GM21447 (cell line): ENCODE measurements at regions not wholly inside any gene's neighbourhood (a gene's known extent, or its start where the extent isn't known, plus 50 kb on each side); places are given as distances from the start of the nearest gene placed in this dataset.

Source experiments
- ATAC-seq: cut with Tn5 transposase; IDR thresholded peaks from one replicate; pipeline ENCODE4 v1.9.1; 2021; ENCODE audit not compliant: unreplicated experiment

DNA sequence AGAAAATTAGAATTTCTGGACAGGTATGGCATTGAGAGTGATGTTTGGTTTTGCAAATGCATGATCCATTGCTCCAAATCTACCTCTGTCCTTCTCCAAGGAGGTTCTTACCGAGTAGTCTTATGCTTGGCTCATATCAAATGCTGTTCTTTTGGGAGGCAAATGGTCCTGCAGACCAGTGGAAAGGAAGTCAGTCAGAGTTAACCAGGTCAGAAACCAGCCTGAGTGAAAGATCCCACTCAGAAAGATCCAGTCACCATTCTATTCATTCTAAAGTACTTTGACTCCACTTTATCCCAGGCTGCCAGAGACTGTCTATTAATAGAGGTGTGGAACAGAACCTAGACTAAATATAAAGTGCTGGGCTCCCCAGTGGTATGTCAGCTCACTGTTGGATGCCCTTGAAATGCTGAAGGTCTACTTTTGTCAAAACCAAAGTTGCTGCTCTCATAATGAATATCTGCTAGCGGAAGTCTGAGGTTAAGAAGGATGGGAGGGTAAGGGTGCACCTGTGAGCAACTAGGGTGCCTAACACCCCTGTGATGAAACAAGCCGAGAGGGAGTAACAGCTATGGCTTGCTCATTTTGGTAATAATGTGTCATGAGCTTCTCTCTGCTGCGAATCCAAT, 302.2 kb downstream of the ZNF608 start:
- peak; percentile 100 for ATAC-seq

DNA sequence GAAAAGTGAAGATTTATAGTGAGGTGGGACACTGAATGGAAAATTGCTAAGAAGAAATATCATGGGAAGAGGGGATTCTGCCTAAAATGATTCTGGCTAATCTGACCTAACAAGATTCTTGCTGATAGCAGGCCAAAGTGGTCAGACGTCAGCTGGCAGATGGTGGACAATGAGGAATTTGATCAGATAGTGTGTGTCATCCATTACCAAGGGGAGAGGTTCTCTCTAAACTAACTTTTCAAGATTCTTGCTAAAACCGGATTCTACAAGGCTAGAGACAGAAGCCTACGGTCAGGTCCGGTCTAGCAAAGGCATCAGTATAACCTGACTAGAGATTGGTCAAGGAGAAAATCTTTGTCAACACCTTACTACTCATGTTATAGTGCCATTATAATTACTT, 306.0 kb downstream of the ZNF608 start:
- no peak for ATAC-seq

DNA sequence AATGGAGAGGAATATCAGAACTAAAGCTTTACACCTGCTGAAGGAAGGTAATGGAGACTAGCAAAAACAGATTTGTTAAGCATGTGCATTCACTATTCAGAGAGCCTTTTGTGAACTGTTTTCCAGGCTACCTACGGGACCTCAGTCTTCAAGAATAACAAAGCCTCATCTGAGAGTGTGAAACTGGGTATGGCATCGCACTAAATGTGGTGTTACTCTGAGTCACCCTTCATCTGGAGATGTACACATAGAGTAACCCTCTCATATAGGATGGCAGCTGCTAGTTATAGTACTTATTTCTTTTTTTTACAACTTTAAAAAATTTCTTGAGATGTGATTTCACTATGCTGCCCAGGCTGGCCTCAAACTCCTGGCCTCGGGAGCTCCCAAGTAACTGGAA, 306.8 kb downstream of the ZNF608 start:
- ATAC-seq = no peak

DNA sequence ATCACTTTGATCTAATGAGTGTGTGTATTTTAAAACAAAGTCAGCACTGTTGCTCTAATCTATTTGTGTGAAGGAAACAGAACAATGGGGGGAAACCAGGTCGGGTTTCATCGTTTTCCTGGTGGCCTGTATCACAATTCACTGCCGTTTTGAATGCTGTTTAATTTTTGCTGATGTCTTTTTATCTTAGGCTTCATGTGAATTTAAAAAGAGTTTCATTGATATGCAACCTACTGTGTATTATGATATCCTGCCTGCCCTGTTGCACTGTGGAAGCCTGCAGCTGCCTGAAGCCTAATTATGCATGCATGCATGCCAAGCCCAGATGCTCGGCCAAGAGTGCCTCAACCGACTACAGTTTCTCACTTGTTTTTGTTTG, 307.5 kb downstream of the ZNF608 start:
- ATAC-seq = no peak

DNA sequence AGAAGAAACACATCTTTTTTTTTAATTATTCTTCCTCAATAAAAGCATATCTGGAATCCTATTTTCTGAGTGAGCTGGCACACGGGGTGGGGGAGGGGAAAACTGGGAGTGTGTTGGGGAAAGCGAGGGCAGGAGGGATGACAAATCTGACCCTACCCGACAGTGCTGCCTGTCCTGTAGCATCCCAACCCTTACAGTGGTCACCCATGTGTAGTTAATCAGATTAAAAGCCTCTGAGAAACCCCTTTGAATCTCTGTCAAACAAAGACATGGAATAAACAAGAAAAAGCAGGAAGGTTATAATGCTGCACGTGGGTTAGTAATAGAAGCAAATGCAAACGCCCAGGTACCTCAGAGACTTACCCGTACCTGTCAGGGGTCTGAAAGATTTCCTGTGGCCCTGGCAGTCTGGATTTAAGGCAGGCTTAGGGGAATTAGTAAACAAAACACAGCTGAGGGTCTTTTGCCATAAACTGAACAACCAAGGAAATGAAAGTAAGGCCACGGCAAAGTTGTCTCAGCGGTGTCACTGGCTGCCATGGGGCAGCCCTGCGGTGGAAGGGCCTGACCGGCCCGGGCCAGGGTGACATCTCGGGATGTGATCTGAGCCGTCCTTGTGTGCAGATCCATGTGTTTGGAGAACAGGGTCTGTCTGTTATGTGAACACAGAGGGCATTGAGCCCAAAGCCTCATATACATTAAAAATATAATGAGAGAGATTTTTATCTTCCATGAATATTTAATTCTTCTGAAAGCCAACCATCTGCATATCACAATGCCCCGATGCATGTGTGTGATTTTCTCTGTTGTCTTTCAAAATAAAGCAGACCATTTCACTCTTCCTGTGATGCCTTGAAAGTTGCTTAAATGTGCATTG, 308.2 kb downstream of the ZNF608 start:
- ATAC-seq = no peak

DNA sequence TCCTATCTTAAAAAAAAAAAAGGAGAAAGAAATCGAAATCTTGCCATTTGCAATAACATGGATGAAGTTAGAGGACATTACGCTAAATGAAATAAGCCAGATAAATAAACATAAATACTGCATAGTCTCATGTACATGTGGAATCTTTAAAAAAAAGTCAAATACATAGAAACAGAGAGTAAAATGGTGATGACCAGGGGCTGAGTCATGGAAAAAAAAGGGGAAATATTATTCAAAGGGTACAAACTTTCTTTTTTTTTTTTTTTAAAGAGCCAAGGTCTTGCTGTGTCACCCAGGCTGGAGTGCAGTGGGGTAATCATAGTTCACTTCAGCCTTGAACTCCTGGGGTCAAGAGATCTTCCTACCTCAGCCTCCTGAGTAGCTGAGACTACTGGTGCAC, 310.1 kb downstream of the ZNF608 start:
- no peak for ATAC-seq

DNA sequence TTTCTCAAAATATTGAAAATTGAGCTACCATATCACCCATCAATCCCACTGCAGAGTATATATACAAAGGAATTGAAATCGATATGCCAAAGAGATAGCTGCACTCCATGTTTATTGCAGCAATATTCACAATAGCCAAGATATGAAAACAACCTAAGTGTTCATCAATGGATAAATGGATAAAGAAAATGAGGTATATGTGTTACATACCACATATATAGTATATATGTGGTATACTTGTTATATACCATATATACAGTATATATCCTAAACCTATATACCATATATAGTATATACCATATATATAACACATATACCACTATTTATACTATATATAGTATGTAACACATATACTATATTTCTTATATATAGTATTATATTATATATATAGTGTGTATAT, 313.3 kb downstream of the ZNF608 start:
- ATAC-seq = no peak

DNA sequence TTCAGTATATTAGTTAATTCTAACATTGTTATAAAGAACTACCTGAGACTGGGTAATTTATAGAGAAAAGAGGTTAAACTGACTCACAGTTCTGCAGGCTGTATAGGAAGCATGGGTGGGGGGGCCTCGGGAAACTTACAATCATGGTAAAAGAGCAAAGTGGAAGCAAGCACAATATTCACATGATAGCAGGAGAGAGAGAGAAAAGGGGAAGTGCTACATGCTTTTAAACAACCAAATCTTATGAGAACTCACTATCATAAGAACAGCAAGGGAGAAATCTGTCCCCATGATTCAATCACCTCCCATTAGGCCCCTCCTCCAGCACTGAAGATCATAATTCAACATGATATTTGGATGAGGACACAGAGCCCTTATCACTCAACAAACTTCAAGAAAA, 324.9 kb downstream of the ZNF608 start:
- no peak for ATAC-seq

DNA sequence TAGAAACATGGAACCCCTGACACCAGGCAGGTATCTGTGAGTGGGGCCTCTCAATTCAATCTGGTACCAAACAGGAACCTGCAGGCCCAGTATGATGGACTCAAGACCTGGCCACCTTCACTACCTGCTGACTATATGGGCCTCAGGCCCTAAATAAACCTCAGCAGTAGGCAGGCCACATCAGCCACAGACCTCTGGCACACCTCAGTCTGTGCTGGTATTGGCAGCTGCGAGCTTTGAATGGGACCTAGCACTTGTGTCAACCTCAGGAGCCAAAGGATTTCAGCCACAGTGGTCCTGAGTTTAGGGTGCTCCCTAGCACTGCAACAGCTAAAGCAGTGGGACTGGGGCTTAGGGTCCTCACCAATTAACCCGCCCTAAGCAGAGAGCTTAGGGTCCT, 325.5 kb downstream of the ZNF608 start:
- no peak for ATAC-seq

DNA sequence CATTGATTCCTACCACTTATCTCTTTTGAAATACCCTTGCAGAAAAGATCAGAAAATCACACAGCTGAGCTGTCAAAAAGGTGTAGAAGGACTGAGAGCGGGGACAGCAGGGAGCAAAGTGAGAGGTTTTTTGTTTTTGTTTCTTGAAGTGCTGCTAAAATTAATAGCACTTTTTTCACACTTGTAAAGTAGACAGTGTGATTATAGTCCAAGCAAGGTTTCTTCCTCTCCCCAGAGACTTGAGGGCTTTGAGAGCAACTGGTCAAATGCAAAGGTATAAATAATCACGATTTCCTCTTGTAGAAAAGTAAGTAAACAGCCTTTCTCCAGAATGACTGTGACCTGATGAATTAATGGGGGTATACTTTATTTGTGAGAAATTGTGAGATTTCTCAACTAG, 326.9 kb downstream of the ZNF608 start:
- ATAC-seq = peak; percentile 61

DNA sequence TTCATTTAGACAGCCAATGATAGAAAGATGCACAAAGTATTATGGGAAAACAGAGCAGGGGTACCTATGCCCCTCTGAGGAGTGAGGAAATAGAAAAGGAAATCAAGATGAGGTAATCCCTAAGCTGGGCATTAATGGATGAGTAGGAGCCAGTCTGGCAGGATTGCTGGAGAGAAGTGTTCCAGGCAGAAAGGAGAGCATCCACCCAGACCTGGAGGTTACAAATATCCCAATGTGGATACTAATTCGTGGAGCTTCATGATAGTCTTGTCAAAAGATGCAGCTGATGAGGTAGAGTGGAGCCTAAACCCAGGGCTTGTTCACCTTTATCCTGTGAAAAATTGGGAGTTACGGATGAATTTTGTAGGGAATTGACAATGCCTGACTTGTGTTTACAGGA, 328.0 kb downstream of the ZNF608 start:
- ATAC-seq = no peak

DNA sequence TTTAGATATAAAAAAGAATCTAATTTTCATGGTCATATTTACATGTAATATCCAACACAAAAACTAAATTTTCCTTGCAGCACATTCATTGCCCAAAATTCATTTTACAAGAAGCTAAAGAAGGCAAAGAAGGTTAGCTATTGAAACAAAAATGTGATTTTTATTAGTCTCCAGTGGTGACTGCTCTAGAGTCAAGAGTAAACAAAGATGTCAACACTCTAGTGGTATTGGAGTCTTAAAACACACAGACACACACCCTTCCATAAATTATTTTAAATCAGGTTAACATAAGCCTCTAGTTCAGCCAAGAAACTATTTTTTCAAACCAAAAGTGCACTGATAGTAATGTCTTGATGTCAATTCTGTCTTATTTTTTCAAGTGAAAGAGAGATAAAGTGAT, 329.2 kb downstream of the ZNF608 start:
- no peak for ATAC-seq

DNA sequence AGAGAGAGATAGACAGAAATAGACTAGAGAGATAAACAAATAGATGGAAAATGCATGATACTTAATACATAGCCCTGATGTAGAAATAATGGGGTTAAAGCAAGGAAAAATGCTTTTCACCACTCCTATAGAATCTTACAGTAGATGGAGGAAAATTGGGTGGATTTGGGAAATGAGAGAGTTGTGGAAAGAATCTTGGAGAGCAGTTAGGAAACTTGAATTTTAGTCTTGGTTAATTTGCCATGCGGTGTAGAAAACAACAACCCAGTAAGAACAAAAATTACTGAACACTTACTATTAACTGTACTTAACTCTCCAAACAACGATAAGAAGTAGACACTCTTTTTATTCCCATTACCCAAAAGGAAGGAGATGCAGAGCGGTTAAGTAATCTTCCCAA, 329.8 kb downstream of the ZNF608 start:
- no peak for ATAC-seq

DNA sequence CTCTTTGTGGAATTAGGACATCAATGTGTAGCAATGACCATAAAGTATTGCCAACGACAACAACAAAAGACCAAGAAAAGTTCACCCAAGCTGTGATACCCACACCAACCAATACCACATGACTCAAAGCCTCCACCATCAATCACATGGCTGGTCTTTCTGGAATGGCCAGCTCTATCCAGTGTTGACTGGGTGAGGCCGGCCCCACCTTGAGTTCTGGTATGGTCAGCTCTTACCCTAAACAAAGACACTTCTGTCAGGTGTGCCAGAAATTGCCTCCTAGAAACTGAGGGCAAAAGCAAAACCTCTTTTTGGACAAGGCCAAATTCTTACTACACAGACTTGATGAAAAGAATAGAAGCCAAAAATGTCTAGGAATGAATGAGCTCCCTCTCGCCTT, 331.5 kb downstream of the ZNF608 start:
- no peak for ATAC-seq

DNA sequence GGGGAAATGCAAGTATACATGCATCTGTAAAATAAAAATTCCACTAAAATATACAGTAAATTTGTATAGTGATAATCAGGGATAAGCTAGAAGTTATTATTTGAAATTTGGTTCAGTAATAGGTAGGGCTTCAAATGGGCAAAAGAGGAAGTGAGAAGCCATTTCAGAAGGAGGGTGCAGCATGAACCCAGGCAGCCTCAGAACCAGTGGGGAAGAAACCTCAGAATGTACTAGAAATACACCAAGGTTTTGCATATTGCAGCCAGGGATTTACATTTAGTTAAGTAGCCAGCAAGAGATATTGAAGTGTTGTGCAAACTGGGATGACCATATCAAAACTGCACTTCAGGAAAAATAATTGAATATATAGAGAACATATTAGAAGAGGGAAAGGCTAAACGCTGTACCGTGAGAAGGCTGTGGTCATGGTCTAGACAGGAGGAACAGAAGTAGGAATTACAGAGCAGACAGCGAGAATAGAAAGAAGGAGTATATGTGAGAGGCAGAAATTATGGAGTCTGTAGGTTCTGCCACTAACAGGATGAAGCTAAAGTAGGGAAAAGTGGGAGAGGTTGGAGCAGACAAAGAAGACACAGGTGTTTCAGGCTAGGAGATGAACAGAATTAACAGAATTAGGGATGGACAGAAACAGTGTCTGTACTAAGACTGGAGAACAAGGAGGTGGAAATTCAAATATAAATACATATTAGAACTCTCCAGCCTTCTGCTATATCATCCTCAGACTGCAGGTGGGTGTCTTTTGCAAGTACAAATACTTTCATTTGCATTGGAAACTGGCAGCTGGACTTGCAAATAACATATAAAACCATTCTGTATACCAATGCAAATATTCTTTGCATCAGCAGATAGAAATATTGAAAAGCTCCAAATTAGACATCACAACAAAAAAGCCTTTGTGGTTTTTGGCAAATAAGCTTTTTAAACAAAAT, 335.6 kb downstream of the ZNF608 start:
- ATAC-seq = peak; percentile 92

DNA sequence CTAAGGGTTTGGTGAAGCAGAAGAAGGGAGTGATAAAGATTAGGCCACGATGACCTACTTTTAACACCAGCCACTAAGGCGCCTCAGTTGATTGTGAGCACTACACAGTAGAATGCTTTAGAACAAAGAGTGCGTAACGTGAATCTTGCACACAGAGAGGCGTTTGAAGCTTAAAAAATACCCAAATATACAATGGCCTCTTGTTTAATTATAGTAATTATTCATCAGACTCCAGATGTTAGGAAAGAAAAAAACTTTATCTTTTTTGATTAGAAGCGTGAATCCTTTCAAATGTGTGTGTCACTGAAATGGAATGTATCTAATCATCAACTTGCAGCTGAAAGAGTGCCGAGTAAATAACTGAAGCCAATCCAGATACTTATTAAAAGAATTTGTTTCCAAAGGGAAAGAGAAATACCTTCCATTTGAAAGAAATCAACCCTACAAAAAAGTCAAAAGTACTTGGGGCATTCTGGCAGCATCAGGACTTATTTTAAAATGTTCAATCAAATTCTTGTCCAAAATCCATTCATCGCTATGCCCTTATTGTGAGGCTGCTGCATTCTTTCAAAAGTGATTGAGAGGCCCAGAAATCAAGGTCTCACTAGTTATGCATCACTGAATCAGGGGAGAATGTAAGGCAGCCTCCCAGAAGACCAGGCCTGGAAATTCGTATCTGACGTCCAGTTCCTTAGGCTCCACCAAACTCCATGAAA, 337.5 kb downstream of the ZNF608 start:
- no peak for ATAC-seq

DNA sequence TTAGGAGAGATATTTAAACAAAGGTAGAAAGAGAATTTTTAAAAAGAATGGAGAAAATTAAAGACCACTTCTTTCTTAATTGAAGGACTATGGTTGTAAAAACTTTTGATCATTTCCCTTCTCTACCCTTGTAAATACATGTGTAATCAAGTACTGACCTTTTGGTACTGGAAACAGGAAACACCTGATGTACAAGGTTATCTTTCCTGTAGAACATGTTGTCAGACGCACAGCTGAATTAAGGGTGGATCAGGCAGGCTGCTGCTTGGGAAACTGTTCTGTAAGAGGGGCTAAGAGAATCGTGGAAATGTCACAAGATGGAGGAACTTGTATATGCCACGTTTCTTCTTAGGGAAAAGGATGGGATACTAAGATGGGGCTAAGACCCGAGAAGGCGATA, 341.6 kb downstream of the ZNF608 start:
- ATAC-seq = no peak

DNA sequence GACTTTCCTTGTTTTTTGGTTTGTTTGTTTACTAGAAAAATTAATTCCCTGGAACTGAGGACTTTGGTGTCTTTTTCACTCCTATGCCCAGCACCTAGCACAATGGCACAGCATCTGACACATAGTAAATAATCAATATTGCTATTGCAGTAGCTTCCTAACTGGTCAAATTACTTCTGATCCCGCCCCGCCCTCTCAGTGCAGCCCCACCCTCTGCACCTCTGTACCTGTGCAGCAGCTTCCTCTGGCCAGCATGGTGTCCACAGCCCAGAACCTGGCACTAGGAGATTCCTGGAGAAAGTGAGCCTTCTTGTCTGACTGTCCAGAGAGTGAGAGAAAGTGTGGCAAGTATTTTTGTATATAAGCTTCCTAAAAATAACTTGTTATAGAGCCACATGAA, 343.2 kb downstream of the ZNF608 start:
- ATAC-seq = no peak

DNA sequence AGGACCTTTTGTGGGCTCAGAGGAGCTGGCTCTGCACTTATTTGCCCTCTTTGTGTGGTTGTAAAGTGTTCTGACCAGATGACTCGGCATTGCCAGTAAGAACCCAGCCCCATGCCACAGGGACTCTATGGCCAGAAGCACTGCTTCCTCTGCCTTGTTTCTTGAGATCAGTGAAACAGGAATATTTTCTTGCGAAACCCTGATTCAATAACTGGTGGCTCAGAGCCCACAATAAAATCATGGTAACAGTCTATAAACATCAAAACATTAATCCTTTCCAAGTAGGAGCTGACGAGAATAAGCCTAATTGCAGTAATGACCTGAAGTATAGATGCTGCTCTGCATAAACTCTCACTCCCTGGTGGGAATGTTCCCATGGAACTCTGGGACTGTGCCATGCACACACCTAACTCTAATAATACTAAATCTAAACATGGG, 344.3 kb downstream of the ZNF608 start:
- ATAC-seq = no peak

DNA sequence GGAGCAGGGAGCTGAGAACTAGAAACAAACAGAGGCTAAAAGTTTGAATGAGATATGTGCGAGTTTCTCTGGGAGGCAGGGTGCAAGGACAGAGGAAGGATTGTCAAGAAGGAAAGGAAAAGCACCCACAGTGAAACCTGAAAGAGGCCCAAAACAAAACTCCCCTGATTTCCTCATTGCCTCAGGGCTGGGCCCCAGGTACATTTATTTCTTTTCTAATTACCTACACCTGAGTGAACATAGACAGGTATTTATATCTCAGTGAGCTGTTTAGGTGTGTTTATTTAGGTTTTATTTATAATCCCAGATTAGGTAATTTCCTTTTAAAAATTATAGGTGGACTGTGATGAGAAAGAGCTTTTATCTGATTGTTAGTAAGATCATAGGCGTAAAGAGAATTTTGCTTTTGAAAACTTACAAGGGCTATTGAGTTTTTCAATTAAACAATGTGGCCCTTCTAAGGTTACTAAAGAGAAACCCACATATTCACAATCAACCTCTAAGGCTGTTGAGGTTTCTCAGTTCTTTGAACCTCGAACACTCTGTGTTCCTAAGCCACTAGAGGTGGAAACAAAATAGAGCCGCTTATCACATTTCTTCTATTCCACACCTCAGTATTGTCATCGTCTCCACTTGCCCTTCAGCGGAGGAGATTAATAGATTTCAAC, 344.8 kb downstream of the ZNF608 start:
- ATAC-seq = no peak
